ENCODE measurements at regions not wholly inside any gene's neighbourhood (a gene's known extent, or its start where the extent isn't known, plus 50 kb on each side); places are given as distances from the start of the nearest gene placed in this dataset.

DNA sequence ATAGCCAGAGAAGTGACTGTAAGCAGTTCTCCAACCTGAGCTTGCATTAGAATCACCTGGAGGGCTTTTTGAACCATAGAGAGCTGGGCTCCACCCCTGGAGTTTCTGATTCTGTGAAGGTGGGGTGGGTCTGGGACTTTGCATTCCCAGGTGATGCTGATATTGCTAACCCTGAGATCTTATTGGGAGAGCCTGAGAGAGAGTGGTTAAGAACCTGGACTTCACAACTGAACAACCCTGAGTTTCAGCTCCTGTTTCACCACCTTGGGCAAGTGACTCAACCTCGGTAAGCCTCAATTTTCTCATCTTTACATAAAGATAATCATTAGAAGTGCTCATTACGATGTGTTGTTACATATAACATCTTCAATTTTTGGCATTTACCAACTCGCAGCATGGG lies 498.6 kb downstream of the EBF1 start:
- TF ChIP-seq, protein P1, sequence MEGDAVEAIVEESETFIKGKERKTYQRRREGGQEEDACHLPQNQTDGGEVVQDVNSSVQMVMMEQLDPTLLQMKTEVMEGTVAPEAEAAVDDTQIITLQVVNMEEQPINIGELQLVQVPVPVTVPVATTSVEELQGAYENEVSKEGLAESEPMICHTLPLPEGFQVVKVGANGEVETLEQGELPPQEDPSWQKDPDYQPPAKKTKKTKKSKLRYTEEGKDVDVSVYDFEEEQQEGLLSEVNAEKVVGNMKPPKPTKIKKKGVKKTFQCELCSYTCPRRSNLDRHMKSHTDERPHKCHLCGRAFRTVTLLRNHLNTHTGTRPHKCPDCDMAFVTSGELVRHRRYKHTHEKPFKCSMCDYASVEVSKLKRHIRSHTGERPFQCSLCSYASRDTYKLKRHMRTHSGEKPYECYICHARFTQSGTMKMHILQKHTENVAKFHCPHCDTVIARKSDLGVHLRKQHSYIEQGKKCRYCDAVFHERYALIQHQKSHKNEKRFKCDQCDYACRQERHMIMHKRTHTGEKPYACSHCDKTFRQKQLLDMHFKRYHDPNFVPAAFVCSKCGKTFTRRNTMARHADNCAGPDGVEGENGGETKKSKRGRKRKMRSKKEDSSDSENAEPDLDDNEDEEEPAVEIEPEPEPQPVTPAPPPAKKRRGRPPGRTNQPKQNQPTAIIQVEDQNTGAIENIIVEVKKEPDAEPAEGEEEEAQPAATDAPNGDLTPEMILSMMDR (IDR thresholded peaks at IDR 0.05; ENCODE audit: unreplicated experiment), result no peak
- Mint-ChIP-seq H3K36me3 (ENCODE audit: insufficient read depth, unreplicated experiment) (no peaks in the 10 kb centered on the region), H3K4me1 (ENCODE audit: insufficient read depth, unreplicated experiment) (no peaks in the 10 kb centered on the region), H3K27me3 (ENCODE audit: insufficient read depth, unreplicated experiment) (no peaks in the 10 kb centered on the region), H3K9me3 (ENCODE audit: unreplicated experiment) (no peaks in the 10 kb centered on the region), H3K4me3 (ENCODE audit: unreplicated experiment) (no peak overlapping the region), H3K27ac (ENCODE audit: low read depth, unreplicated experiment) (no peak overlapping the region)
- no TSS peak for BruUV-seq (replicated peaks)
- ChIA-PET POLR2A (interaction anchor here (0.6 kb wide), 1 partner anchor 15 kb away, joined by 3 read pairs; no protein-coding TSS in a partner anchor), CTCF (interaction anchor here (0.5 to 0.8 kb wide), 4 partner anchors 10 to 1425 kb away, joined by 3 to 8 read pairs (median 3); no protein-coding TSS in a partner anchor)
- no peak for DNase-seq (ENCODE audit: unreplicated experiment)
- intact Hi-C loops (cut with micrococcal nuclease), result no loop called here

DNA sequence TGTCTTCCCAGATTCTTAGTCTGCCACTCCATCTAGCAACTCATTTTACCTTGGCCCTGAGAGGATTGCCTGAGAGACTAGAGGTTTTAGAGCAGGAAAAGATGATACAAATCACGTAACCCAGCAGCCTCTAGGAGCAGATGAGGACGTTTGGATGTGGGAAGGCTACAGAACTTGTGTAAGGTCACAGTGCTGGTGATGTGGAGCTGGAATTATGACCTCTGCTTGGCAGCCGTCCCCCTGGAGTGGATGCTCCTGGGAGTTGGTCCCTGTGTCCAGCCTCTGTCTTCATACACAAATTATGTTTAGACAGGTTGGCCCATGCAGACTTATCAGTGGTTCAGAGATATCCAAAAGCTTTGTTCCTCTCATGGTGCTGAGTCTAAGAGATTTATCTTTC lies 499.0 kb downstream of the EBF1 start:
- POLR2A ChIA-PET, result interaction anchor here (0.6 kb wide), 1 partner anchor 15 kb away, joined by 3 read pairs; no protein-coding TSS in a partner anchor
- CTCF ChIA-PET, result interaction anchor here (0.5 to 0.8 kb wide), 3 partner anchors 10 to 465 kb away, joined by 3 to 8 read pairs (median 3); no protein-coding TSS in a partner anchor
- H3K9me3 Mint-ChIP-seq (ENCODE audit: unreplicated experiment), result no peaks in the 10 kb centered on the region
- intact Hi-C loops (cut with micrococcal nuclease), result no loop called here
- H3K4me1 Mint-ChIP-seq (ENCODE audit: insufficient read depth, unreplicated experiment), result no peaks in the 10 kb centered on the region
- BruUV-seq (replicated peaks), result no TSS peak
- H3K27me3 Mint-ChIP-seq (ENCODE audit: insufficient read depth, unreplicated experiment), result no peaks in the 10 kb centered on the region
- DNase-seq (ENCODE audit: unreplicated experiment), result no peak
- TF ChIP-seq, protein P1 (IDR thresholded peaks at IDR 0.05; ENCODE audit: unreplicated experiment), result no peak
- H3K36me3 Mint-ChIP-seq (ENCODE audit: insufficient read depth, unreplicated experiment), result no peaks in the 10 kb centered on the region
- no peak overlapping the region for H3K27ac Mint-ChIP-seq (ENCODE audit: low read depth, unreplicated experiment)
- H3K4me3 Mint-ChIP-seq (ENCODE audit: unreplicated experiment), result no peak overlapping the region

DNA sequence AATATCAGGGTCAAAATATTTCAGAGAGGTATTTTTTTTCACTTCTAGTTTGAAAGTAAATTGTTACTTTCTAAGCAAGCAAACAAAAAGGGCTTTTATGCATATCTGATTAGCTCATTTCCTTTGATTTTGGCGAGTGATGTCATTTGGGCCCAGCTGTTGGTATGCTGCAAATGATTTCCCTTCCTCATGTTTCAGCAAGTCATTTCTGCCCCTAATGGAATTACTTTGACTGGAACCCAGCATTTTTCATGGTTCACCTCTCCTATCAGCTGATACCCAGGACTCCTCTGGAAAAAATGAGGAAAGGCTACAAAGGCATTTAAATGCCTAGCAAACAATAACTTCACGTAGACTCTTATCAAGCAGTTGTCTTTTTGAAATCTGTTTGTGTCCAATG lies 500.6 kb downstream of the EBF1 start:
- H3K4me3 Mint-ChIP-seq (ENCODE audit: unreplicated experiment), result no peak overlapping the region
- no peaks in the 10 kb centered on the region for H3K9me3 Mint-ChIP-seq (ENCODE audit: unreplicated experiment)
- no peak for DNase-seq (ENCODE audit: unreplicated experiment)
- no peaks in the 10 kb centered on the region for H3K27me3 Mint-ChIP-seq (ENCODE audit: insufficient read depth, unreplicated experiment)
- no TSS peak for BruUV-seq (replicated peaks)
- H3K4me1 Mint-ChIP-seq (ENCODE audit: insufficient read depth, unreplicated experiment), result no peaks in the 10 kb centered on the region
- intact Hi-C loops (cut with micrococcal nuclease), result no loop called here
- CTCF ChIA-PET, result interaction anchor here (1.5 kb wide), 1 partner anchor 424 kb away, joined by 3 read pairs; no protein-coding TSS in a partner anchor
- TF ChIP-seq, protein P1 (IDR thresholded peaks at IDR 0.05; ENCODE audit: unreplicated experiment), result no peak
- no peak overlapping the region for H3K27ac Mint-ChIP-seq (ENCODE audit: low read depth, unreplicated experiment)
- H3K36me3 Mint-ChIP-seq (ENCODE audit: insufficient read depth, unreplicated experiment), result no peaks in the 10 kb centered on the region
- POLR2A ChIA-PET, result interaction anchor here (0.7 to 0.9 kb wide), 3 partner anchors 16 to 191 kb away, joined by 3 to 4 read pairs (median 3); no protein-coding TSS in a partner anchor

DNA sequence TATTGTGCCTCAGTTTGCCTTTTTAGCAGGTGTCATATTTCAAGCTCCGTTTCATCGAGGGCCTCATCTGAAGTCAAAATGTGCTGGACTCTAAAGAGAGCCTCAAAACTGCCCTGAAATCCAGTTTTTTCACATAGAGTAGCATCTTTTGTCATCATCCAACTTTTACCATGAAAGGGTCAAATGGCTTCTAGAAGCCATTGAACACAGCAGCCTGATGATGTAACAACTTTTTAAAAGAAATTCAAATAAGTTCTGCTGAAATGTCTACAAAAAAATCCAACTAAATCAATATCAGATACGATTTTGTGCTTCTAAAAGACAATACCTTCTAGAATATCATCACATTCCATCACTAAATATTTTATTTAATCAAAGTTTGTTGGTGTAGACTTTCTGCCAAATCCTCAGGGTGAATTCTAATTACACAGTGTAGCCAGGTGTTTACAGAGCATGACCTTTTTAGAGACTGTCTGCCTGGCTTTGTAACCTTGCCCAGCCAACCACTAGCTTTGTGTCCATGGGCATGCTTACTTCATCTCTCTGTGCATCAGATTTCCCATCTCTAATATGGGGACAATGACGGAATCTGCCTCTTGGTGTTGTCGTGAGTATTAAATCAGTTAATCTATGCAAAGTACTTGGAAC lies 505.0 kb downstream of the EBF1 start:
- TF ChIP-seq, protein P1 (IDR thresholded peaks at IDR 0.05; ENCODE audit: unreplicated experiment), result no peak
- ChIA-PET POLR2A (no interaction called here), CTCF (interaction anchor here (0.6 to 1.0 kb wide), 4 partner anchors 8 to 538 kb away, joined by 3 to 4 read pairs (median 3); no protein-coding TSS in a partner anchor)
- peaks cover 16% of the 10 kb centered on the region for H3K4me1 Mint-ChIP-seq (ENCODE audit: insufficient read depth, unreplicated experiment)
- H3K36me3 Mint-ChIP-seq (ENCODE audit: insufficient read depth, unreplicated experiment), result no peaks in the 10 kb centered on the region
- H3K27me3 Mint-ChIP-seq (ENCODE audit: insufficient read depth, unreplicated experiment), result no peaks in the 10 kb centered on the region
- intact Hi-C loops (cut with micrococcal nuclease), result no loop called here
- BruUV-seq (replicated peaks), result no TSS peak
- no peak overlapping the region for H3K4me3 Mint-ChIP-seq (ENCODE audit: unreplicated experiment)
- no peaks in the 10 kb centered on the region for H3K9me3 Mint-ChIP-seq (ENCODE audit: unreplicated experiment)
- no peak for DNase-seq (ENCODE audit: unreplicated experiment)
- H3K27ac Mint-ChIP-seq (ENCODE audit: low read depth, unreplicated experiment), result no peak overlapping the region
